SK-N-MC (cell line): ENCODE measurements at regions not wholly inside any gene's neighbourhood (a gene's known extent, or its start where the extent isn't known, plus 50 kb on each side); places are given as distances from the start of the nearest gene placed in this dataset.

ENCODE experiments used
- EZH2 ChIP-seq: fragments of 200-600 bp; sonication (generic); IDR thresholded peaks from one replicate; pipeline ENCODE4 v1.6.1; 2017; ENCODE audit warnings: antibody characterized with exemption
- POLR2AphosphoS5 ChIP-seq: IDR thresholded peaks from 2 replicates; pipeline ENCODE4 v1.6.1; 2012; ENCODE audit warnings: mild to moderate bottlenecking, low read depth, low read length, borderline replicate concordance

GRCh38 chr7:106599343-106599698, 61.6 kb downstream of the CCDC71L start:
- TF ChIP-seq POLR2AphosphoS5: no peak
- no peak for TF ChIP-seq EZH2
